DMS153 treated with DMSO at 0.1 percent for 48 hours (cell line): ENCODE measurements at regions not wholly inside any gene's neighbourhood (a gene's known extent, or its start where the extent isn't known, plus 50 kb on each side); places are given as distances from the start of the nearest gene placed in this dataset.
"Not testable (repeated sequence)": the region's sequence is repeated elsewhere in the genome, so short reads cannot be mapped to it uniquely, and the experiment has no call there.

Source experiments
- DNase-seq: peaks from one replicate; lab custom pipeline; 2025; ENCODE audit not compliant: unreplicated experiment; lab: John Stamatoyannopoulos, UW

DNA sequence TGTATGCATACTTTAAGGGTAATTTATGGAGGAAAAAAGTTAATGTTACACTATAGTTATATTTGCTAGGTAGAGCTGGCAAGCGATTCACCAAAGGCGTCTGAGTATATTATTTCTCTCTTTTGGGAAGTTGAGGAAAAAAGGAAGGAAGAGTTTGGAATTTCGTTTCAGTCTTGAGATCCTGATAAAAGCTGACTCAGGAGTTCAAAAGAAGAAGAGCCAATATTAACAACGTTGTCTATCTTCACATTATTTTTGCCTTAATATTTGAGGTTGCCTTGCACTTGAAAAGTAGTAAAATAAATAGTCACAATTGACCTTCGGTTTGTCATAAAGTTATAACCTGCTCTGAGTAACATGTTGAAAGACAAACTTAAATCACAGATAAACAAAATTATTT, 888.6 kb downstream of the KCNJ2 start:
- no peak for DNase-seq

DNA sequence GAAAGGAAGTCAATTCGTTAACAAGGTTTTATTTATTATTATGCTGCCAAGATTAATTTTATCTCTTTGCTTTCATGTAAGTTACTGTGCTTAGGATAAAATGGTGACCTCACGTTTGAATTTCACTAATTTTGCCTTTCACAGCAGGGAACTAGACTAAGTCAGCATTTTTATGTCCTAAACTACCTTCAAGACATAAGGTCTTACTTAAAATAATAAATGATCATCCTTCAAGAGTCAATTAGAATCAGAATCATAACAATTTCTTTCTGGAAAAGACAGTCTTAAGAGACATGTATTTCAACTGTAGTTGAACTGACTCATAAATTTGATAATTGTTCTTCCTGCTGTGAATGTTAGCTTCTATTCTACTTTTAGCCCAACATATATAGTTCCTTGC, 893.8 kb downstream of the KCNJ2 start:
- DNase-seq = no peak

DNA sequence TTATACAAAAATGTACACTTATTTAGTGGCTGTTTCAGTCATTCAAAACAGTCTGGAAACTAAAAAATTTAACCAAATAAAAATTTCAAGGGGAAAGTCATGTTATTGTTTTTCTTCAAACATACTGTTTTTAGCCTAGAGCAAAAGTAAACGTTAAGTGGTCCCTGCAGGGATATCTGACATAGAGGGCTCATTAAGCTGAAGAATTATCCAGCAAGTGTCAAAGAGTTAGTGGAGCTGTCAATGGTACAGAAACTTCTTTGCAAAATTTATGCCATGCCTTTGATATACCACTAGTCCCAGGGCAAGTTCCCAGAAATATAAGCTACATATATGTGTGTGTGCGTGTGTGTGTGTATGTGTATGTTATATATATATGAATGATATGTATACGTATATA, 894.2 kb downstream of the KCNJ2 start:
- DNase-seq = no peak

GRCh38 chr17:71067669-71068407, 898.5 kb downstream of the KCNJ2 start:
- DNase-seq = no peak

DNA sequence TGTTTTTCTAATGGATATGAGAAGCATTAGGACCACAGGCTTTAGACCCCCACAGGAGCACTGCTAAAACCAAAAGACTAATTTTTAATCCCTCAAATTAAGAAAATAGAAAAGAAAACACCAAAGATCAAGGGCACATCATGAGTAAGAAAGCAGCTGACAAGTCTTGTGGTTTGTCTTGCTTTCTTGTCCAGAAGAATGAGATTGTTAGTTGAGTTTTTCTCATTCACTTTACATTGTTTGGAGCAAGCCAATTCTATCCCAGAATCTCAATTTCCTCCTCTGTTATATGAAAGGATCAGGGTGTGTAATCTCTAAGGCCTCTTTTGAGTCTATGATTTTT, 899.0 kb downstream of the KCNJ2 start:
- no peak for DNase-seq

- DNase-seq = no peak
Measured at GRCh38 chr17:71071041-71071440, 901.7 kb downstream of the KCNJ2 start.

DNA sequence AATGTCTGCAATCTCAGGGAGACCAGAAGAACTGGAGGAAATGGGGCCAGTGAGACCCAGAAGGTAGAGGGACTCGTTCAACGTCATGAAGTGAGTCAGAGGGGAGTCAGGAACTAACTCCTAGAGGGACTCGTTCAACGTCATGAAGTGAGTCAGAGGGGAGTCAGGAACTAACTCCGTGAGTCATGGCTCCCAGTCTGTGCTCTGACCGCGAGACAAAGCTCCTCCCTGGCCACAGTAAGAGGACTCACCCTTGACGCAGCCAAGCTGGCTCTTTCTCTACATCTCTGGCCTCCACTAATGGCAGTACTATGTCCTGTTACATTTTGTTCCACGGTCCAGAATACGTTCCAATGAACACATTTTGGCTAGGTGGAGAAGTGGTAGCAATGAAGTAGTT, 902.5 kb downstream of the KCNJ2 start:
- no peak for DNase-seq

GRCh38 chr17:71080937-71081336, 911.6 kb downstream of the KCNJ2 start:
- no peak for DNase-seq

- DNase-seq = no peak
Measured at GRCh38 chr17:71081666-71082065, 912.3 kb downstream of the KCNJ2 start.

- DNase-seq = peak; percentile 12
Measured at GRCh38 chr17:71084219-71084618, 914.9 kb downstream of the KCNJ2 start.

DNA sequence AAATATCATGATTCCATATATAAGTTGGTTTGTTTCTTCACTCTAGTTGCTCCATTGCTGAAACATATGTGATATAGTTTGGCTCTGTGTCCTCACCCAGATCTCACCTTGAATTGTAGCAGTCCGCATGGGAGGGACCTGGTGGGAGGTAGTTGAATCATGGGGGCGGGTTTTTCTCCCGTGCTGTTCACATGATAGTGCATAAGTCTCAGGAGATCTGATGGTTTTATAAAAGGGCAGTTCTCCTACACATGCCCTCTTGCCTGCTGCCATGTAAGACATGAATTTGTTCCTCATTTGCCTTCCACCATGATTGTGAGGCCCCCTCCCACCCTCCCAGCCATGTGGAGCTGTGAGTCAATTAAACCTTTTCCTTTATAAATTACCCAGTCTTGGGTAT, 915.5 kb downstream of the KCNJ2 start:
- no peak for DNase-seq

DNA sequence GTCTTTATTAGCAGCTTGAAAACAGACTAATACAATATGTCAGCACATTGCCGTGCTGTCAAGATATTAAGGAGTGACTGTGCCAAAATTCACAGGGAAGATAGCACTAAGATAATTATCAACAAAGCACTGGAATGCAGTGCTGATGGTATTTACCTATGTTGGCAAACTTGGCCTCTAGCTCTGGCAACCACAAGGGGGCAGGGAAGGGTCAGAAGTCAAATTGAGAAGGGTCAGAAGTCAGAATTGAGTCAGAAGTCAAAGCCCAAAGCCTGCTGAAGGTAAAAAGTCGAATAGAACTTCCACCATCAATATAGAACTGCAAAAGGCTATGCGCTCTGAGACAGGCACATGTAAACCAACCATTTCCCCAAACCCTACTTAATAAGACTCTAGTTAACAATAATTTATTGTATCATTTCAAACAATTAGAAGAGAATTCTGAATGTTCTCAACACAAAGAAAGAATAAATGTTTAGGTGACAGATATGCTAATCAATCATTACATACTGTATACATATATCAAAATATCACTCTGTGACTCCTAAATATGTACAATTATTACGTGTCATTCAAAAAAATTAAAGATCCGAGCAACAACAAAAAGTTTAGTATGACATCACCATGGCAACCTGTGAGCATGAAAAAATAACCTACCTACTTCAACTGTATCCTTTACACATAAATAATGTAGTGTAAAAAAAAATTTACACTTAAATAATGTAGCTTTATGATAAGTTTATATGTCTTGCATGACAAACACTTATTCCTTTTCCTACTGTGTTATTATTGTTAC, 916.1 kb downstream of the KCNJ2 start:
- peak; percentile 48 for DNase-seq

- DNase-seq = no peak
Measured at GRCh38 chr17:71089431-71089830, 920.1 kb downstream of the KCNJ2 start.

DNA sequence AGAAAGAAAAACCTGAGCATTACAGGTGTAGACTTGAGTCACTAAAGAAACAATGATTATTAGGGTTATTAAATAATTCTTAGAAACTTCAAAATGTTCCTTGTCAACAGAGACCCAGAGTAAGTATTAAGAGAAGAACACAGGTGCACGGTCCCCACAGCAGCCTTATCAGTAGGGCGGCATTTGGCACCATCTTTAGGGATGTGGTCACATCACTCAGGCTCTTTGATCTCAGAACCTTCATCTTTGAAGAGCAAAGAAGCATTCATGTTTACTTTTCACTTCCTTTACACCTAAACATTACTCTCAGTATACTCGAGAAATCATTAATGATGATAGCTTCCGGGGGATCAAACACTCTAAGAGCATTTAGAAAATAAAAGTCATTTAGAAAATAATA, 928.7 kb downstream of the KCNJ2 start:
- DNase-seq = no peak

- DNase-seq = no peak
Measured at GRCh38 chr17:71099003-71099714, 929.8 kb downstream of the KCNJ2 start.

DNA sequence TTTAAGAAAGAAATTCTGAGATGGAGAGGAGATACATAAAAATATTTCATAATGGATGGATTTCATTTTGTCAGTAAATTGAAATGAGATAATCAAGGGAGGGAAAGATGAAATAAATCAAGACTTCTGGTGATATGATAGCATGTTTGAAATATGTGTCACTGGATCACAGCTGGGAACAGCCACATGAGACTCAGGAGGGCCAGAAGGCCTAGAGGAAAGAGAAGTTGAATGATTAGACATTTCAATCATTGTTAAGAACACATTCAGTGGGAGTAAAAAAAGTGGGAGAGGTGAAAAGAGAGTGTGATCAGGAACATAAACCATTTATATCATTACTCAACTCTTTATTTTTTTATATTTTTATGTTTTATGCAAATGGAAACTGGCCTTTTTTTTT, 933.4 kb downstream of the KCNJ2 start:
- DNase-seq = no peak

GRCh38 chr17:71104225-71104624, 934.9 kb downstream of the KCNJ2 start:
- no peak for DNase-seq

- not testable (repeated sequence) for DNase-seq
Measured at GRCh38 chr17:71106056-71106455, 936.7 kb downstream of the KCNJ2 start.

DNA sequence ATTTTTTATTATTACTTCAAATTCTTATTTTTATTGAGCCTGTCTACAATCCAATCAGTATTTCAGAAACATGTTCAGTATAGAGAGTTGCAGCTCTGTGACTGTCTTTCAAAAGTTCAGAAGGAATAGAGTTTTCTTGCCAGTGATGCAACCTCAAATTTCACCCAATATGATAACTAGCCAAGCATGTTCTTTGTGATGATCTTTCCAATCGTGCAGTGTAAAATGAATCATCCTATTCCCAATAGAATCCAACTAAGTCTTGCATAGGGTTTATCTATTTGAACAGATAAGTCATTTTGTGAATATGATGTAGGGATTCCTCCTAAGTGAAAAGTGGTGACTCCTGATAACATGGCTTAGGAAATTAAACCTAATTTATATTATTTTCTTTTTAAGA, 937.8 kb downstream of the KCNJ2 start:
- DNase-seq = no peak

DNA sequence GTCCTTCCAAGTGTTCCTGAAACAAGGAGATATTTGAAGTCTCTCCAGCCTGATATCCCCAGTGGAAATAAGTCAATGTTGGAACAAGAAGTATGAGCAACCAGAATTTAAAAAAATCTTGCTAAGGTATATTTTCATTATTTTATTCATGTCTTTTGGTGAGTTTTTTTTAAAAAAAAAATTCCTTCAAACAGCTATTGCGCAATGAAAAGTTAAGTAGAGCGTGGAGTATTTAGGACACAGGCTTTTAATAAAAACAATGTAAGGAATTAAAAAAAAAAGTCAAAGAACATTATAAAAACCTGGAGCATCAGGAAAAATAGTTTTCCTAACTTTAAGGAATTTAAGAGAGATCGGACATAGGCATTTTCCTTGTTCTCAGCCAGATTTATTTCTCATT, 940.4 kb downstream of the KCNJ2 start:
- DNase-seq = no peak

DNA sequence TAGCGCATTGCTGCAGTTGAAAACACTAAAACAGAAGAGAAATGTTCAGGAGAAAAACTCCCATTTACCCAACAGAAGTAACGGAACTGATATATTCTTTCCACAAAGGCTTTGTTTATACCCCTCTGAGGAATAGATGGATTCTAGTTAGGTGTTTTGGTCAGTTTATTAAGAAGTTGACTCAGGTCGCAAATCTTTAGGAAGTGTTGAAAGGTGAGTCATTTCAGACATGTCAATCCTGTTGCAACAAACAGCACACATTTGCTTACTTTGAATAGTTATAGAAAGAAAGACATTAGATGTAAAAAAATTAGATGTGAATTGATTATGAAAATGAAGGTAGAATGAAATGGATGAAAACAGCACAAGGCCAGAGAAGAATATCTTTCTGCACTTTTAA, 941.0 kb downstream of the KCNJ2 start:
- DNase-seq = no peak

GRCh38 chr17:71111460-71111859, 942.1 kb downstream of the KCNJ2 start:
- DNase-seq = no peak
